GM06990 (cell line): ENCODE measurements at regions not wholly inside any gene's neighbourhood (a gene's known extent, or its start where the extent isn't known, plus 50 kb on each side); places are given as distances from the start of the nearest gene placed in this dataset.
"Not testable (repeated sequence)": the region's sequence is repeated elsewhere in the genome, so short reads cannot be mapped to it uniquely, and the experiment has no call there.

ENCODE experiments used
- DNase-seq: peaks from one replicate; pipeline ENCODE4 v3.0.0-alpha.2; 2011; ENCODE audit not compliant: insufficient read length; ENCODE audit errors: extremely low read depth
- H3K27me3 ChIP-seq: replicated peaks from 2 replicates; pipeline ENCODE4 v1.6.0; 2011; ENCODE audit warnings: low read length; ENCODE audit not compliant: control insufficient read depth, insufficient read depth
- H3K36me3 ChIP-seq: 2 replicates; pipeline ENCODE4 v1.5.1; 2011; ENCODE audit warnings: low read length; ENCODE audit not compliant: control insufficient read depth, insufficient read depth
- H3K4me3 ChIP-seq: replicated peaks from 2 replicates; pipeline ENCODE4 v1.5.1; 2011; ENCODE audit warnings: low read depth, mild to moderate bottlenecking, control low read depth, low read length
- TF ChIP-seq, protein P1 (sequence below): IDR thresholded peaks from 2 replicates; pipeline ENCODE4 v1.5.1; 2011; ENCODE audit warnings: low read length, control low read depth, mild to moderate bottlenecking, inconsistent platforms; ENCODE audit not compliant: insufficient read depth, poor library complexity, severe bottlenecking

DNA sequence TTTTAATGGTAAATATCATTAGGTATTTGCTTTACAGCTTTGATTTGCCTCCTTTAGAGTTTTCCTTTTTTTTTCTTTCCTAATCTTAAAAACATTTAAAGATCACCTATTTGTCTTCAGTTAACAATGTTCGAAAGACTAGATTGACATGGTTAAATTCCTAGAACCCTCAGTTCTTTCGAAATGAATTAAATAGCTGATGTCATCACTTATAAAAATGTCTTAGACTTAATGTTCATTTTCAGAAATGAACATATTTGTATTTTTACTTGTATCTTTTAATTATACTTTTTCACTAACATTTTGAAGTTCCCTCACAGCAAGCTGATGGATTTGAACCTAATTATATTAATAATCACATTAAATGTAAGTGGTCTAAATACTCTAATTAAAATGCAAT is 205.3 kb upstream of the IRX4 start:
- Histone ChIP-seq H3K4me3 (no peak overlapping the region), H3K27me3 (no peaks in the 10 kb centered on the region), H3K36me3 (no peaks in the 10 kb centered on the region)
- TF ChIP-seq, protein P1, sequence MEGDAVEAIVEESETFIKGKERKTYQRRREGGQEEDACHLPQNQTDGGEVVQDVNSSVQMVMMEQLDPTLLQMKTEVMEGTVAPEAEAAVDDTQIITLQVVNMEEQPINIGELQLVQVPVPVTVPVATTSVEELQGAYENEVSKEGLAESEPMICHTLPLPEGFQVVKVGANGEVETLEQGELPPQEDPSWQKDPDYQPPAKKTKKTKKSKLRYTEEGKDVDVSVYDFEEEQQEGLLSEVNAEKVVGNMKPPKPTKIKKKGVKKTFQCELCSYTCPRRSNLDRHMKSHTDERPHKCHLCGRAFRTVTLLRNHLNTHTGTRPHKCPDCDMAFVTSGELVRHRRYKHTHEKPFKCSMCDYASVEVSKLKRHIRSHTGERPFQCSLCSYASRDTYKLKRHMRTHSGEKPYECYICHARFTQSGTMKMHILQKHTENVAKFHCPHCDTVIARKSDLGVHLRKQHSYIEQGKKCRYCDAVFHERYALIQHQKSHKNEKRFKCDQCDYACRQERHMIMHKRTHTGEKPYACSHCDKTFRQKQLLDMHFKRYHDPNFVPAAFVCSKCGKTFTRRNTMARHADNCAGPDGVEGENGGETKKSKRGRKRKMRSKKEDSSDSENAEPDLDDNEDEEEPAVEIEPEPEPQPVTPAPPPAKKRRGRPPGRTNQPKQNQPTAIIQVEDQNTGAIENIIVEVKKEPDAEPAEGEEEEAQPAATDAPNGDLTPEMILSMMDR, result no peak
- DNase-seq, result no peak

DNA sequence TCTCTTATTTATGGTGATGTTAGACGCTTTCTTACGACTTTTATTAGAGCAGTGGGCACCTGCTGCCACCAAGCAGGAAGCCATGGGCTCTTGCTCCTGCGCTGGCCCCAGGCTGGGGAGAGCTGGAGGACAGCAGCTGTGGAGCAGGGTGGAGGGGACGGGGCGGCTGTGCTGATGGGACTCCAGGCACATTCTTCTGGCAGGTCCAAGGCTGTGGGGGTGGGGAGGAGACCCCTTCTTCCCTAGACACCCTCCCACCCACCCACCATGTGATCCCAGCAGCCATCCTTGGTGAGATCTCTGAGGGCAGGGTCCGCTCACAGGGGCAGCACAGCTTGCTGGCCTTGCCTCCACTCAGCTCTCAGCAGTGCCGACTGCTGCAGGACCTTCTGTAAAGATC is 192.6 kb upstream of the IRX4 start:
- H3K27me3 ChIP-seq, result no peaks in the 10 kb centered on the region
- no peak overlapping the region for H3K4me3 ChIP-seq
- DNase-seq, result no peak
- TF ChIP-seq, protein P1, result no peak
- no peaks in the 10 kb centered on the region for H3K36me3 ChIP-seq

DNA sequence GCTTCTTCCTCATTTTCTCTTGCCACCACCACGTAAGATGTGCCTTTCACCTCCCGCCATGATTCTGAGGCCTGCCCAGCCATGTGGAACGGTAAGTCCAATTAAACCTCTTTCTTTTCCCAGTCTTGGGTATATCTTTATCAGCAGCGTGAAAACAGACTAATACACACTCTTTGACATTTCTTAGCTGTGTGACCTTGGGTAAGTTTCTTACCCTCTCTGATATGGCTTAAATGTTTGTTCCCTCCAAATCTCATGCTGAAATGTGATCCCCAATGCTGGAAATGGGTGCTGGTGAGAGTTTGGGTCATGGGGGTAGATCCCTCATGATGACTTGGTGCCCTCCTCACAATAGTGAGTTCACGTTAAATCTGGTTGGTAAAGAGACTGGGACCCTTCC is 188.8 kb upstream of the IRX4 start:
- DNase-seq, result no peak
- no peak overlapping the region for H3K4me3 ChIP-seq
- TF ChIP-seq, protein P1, result no peak
- no peaks in the 10 kb centered on the region for H3K27me3 ChIP-seq
- no peaks in the 10 kb centered on the region for H3K36me3 ChIP-seq

DNA sequence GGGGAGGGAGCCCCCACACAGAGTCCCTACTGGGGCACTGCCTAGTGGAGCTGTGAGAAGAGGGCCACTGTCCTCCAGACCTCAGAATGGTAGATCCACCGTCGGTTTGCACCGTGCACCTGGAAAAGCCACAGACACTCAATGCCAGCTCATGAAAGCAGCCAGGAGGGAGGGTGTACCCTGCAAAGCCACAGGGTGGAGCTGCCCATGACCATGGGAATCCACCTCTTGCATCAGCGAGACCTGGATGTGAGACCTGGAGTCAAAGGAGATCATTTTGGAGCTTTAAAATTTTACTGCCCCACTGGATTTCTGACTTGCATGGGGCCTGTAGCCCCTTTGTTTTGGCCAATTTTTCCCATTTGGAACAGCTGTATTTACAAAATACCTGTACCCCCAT is 188.1 kb upstream of the IRX4 start:
- not testable (repeated sequence) for H3K36me3 ChIP-seq, H3K27me3 ChIP-seq, H3K4me3 ChIP-seq, DNase-seq

DNA sequence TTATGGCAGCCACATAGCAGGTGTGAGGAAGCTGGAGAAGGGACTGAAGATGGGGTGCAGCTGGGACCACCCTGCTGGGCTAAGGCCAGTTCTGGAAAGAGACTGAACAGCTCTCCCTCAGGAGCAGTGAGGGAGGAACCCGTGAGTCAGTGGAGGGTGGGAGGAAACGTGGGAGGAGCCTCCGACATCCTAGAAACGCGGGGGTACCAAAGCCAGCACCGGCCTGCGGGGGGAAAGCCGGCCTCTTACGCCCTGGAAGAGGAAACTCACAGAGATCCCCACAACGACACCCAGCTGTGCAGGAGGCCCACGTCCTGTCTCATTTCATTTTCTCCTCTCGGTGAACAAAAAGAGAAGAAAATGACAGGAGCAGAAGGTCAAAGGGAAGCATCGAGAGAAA is 185.8 kb upstream of the IRX4 start:
- no peaks in the 10 kb centered on the region for H3K27me3 ChIP-seq
- H3K4me3 ChIP-seq, result no peak overlapping the region
- no peak for DNase-seq
- H3K36me3 ChIP-seq, result no peaks in the 10 kb centered on the region
- TF ChIP-seq, protein P1, result no peak

DNA sequence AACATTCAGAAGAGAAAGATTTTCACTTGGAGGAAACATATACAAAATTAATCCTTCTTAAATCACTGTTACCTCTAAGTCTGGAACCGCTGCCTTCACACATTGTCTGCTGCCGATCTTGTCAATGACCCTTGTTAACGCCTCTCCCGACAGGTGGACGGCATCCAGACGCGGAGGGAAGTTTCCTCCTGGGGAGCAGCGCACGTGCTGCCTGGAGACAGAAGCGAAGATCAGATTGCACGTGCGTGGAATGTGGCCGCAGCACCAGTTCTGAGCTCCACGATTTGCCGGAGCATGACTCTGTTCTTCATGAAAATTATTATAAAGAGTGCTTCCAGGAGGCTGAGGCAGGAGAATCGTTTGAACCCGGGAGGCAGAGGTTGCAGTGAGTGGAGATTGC is 183.6 kb upstream of the IRX4 start:
- Histone ChIP-seq H3K27me3 (no peaks in the 10 kb centered on the region), H3K36me3 (no peaks in the 10 kb centered on the region), H3K4me3 (no peak overlapping the region)
- no peak for DNase-seq
- TF ChIP-seq, protein P1, result no peak

DNA sequence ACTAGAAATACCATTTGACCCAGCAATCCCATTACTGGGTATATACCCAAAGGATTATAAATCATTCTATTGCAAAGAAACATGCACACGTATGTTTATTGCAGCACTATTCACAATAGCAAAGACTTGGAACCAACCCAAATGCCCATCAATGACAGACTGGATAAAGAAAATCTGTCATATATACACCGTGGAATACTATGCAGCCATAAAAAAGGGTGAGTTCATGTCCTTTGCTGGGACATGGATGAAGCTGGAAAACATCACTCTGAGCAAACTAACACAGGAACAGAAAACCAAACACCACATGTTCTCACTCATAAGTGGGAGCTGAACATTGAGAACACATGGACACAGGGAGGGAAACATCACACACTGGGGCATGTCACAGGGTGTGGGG is 180.7 kb upstream of the IRX4 start:
- not testable (repeated sequence) for H3K4me3 ChIP-seq, DNase-seq, H3K36me3 ChIP-seq, H3K27me3 ChIP-seq
